HCT116 (cell line): ENCODE measurements at regions not wholly inside any gene's neighbourhood (a gene's known extent, or its start where the extent isn't known, plus 50 kb on each side); places are given as distances from the start of the nearest gene placed in this dataset.

Experiments used
- ATAC-seq: fragments of 200-7000 bp; cut with Tn5 transposase; 2 replicates; pipeline ENCODE4 v1.9.1; 2020; ENCODE audit warnings: mild to moderate bottlenecking, moderate library complexity
- BruUV-seq: library from RNA; stranded (reverse); fragments of 400-500 nt; replicated peaks from 2 replicates; lab custom pipeline; 2021; lab: Mats Ljungman, UMichigan
- CTCF ChIA-PET: fragments of 300-600 bp; sonication (Branson Sonifier 250); formaldehyde crosslinking; loops from one replicate; lab custom pipeline; 2021; ENCODE audit warnings: antibody characterized with exemption; lab: Charles Lee
- POLR2A ChIA-PET: fragments of 300-600, 350-600 bp; sonication (Branson Sonifier 250); formaldehyde crosslinking; loops from one replicate; lab custom pipeline; 2021; ENCODE audit warnings: antibody characterized with exemption; lab: Charles Lee
- RAD21 ChIA-PET, 2 experiments: fragments of 300-600 bp; sonication (Branson Sonifier 250); formaldehyde crosslinking; loops; one replicate each; lab custom pipeline; 2023; ENCODE audit warnings: low total read pairs in 2 of 2; ENCODE audit not compliant: uncharacterized antibody in 2 of 2, unreplicated experiment in 2 of 2, low non-redundant PET in 1 of 2; lab: Charles Lee
- DNase-seq: peaks from one replicate; pipeline ENCODE4 v3.0.0-alpha.2; 2010; ENCODE audit warnings: low read depth, low spot score
- H2AFZ ChIP-seq: fragments of 200-600 bp; shearing (Covaris generic), sonication (generic); 2 replicates; pipeline ENCODE4 v1.6.1; 2017; ENCODE audit warnings: low read depth, mixed run types, mixed read lengths, antibody characterized with exemption, low read length; ENCODE audit not compliant: poor library complexity, severe bottlenecking
- H3K27ac ChIP-seq: 2 replicates; pipeline ENCODE4 v1.5.1; 2012; ENCODE audit warnings: low read depth, low read length
- H3K27me3 ChIP-seq: fragments of 200-600 bp; sonication (generic); 2 replicates; pipeline ENCODE4 v1.6.1; 2016; ENCODE audit warnings: mixed run types, low read length, mixed read lengths; ENCODE audit not compliant: insufficient read depth
- H3K36me3 ChIP-seq, 2 experiments: fragments of 200-500 bp in 1 of 2; fragments of 200-600 bp in 1 of 2; sonication (Bioruptor generic) in 1 of 2; sonication (generic) in 1 of 2; 2 replicates each; pipeline versions ENCODE4 v1.5.1 to v1.6.1; 2014 to 2016; ENCODE audit warnings: low read length in 2 of 2, inconsistent platforms in 1 of 2, mixed read lengths in 1 of 2, mixed run types in 1 of 2; ENCODE audit not compliant: insufficient read depth in 2 of 2, control insufficient read depth in 1 of 2
- H3K4me1 ChIP-seq, 2 experiments: fragments of 200-600 bp in 1 of 2; sonication (generic) in 1 of 2; 2 replicates each; pipeline versions ENCODE4 v1.5.1 to v1.6.1; 2012 to 2017; ENCODE audit warnings: low read length in 2 of 2, inconsistent platforms in 1 of 2, mild to moderate bottlenecking in 1 of 2, mixed read lengths in 1 of 2, mixed run types in 1 of 2, moderate library complexity in 1 of 2; ENCODE audit not compliant: insufficient read depth in 2 of 2, control insufficient read depth in 1 of 2
- H3K4me2 ChIP-seq: fragments of 200-600 bp; sonication (generic); 2 replicates; pipeline ENCODE4 v1.6.1; 2017; ENCODE audit warnings: mixed run types, low read length, mixed read lengths
- H3K4me3 ChIP-seq, 2 experiments: fragments of 200-600 bp in 1 of 2; sonication (generic) in 1 of 2; replicated peaks in 1 of 2; 2 replicates each; pipeline ENCODE4 v1.5.1; 2011 to 2016; ENCODE audit warnings: low read length in 2 of 2, control low read depth in 1 of 2, low read depth in 1 of 2, mild to moderate bottlenecking in 1 of 2, mixed read lengths in 1 of 2, mixed run types in 1 of 2
- H3K79me2 ChIP-seq: fragments of 200-600 bp; sonication (generic); 2 replicates; pipeline ENCODE4 v1.6.1; 2017; ENCODE audit warnings: mild to moderate bottlenecking, mixed run types, low read length, moderate library complexity, mixed read lengths; ENCODE audit not compliant: insufficient read depth
- H3K9ac ChIP-seq: fragments of 200-600 bp; sonication (generic); 2 replicates; pipeline ENCODE4 v1.6.1; 2016; ENCODE audit warnings: low read length, mixed read lengths
- H3K9me2 ChIP-seq: fragments of 200-600 bp; sonication (generic), shearing (Covaris generic); 2 replicates; pipeline ENCODE4 v1.6.1; 2017; ENCODE audit warnings: mixed run types, mild to moderate bottlenecking, moderate library complexity; ENCODE audit not compliant: insufficient read depth
- H3K9me3 ChIP-seq, 2 experiments: fragments of 200-500 bp in 1 of 2; fragments of 200-600 bp in 1 of 2; sonication (Bioruptor generic) in 1 of 2; sonication (generic) in 1 of 2; 2 replicates each; pipeline ENCODE4 v1.6.1; 2014 to 2017; ENCODE audit warnings: low read length in 2 of 2, mixed read lengths in 2 of 2, inconsistent platforms in 1 of 2, low read depth in 1 of 2, mild to moderate bottlenecking in 1 of 2, mixed run types in 1 of 2, moderate library complexity in 1 of 2; ENCODE audit not compliant: control insufficient read depth in 1 of 2, insufficient read depth in 1 of 2
- H4K20me1 ChIP-seq: fragments of 200-600 bp; sonication (generic), shearing (Covaris generic); 2 replicates; pipeline ENCODE4 v1.6.1; 2017; ENCODE audit warnings: mixed run types, mild to moderate bottlenecking, moderate library complexity; ENCODE audit not compliant: insufficient read depth
- CBX3 ChIP-seq: IDR thresholded peaks from 2 replicates; pipeline ENCODE4 v1.6.1; 2012; ENCODE audit warnings: low read depth
- CEBPB ChIP-seq: IDR thresholded peaks from 2 replicates; pipeline ENCODE4 v1.6.1; 2012; ENCODE audit warnings: low read depth
- EGR1 ChIP-seq: IDR thresholded peaks from 2 replicates; pipeline ENCODE4 v1.6.1; 2012; ENCODE audit warnings: low read depth
- ELF1 ChIP-seq: IDR thresholded peaks from 2 replicates; pipeline ENCODE4 v1.6.1; 2012; ENCODE audit warnings: low read depth, borderline replicate concordance
- FOSL1 ChIP-seq: IDR thresholded peaks from 2 replicates; pipeline ENCODE4 v1.6.1; 2012; ENCODE audit warnings: low read depth
- POLR2A ChIP-seq: IDR thresholded peaks from 2 replicates; pipeline ENCODE4 v1.7.0; 2011; ENCODE audit warnings: borderline replicate concordance; ENCODE audit not compliant: insufficient read depth, insufficient read length; ENCODE audit errors: extremely low read depth
- RAD21 ChIP-seq: IDR thresholded peaks from 2 replicates; pipeline ENCODE4 v1.6.1; 2012; ENCODE audit warnings: low read depth, mild to moderate bottlenecking
- SP1 ChIP-seq: IDR thresholded peaks from 2 replicates; pipeline ENCODE4 v1.6.1; 2012; ENCODE audit warnings: low read depth
- SRF ChIP-seq: IDR thresholded peaks from 2 replicates; pipeline ENCODE4 v1.6.1; 2012; ENCODE audit warnings: low read depth
- ZFX ChIP-seq: fragments of 450-650 bp; IDR thresholded peaks from 2 replicates; pipeline ENCODE4 v1.6.1; 2017
- intact Hi-C: fragments of 100-400 bp; cut with micrococcal nuclease; formaldehyde crosslinking; loops from 2 replicates; pipeline ENCODE4 v1.10.0; 2022
- TF ChIP-seq, protein P1 (sequence below): IDR thresholded peaks from 2 replicates; pipeline ENCODE4 v1.6.1; 2011; ENCODE audit warnings: mild to moderate bottlenecking, low read length, moderate library complexity; ENCODE audit not compliant: insufficient replicate concordance; ENCODE audit errors: extremely low read depth

DNA sequence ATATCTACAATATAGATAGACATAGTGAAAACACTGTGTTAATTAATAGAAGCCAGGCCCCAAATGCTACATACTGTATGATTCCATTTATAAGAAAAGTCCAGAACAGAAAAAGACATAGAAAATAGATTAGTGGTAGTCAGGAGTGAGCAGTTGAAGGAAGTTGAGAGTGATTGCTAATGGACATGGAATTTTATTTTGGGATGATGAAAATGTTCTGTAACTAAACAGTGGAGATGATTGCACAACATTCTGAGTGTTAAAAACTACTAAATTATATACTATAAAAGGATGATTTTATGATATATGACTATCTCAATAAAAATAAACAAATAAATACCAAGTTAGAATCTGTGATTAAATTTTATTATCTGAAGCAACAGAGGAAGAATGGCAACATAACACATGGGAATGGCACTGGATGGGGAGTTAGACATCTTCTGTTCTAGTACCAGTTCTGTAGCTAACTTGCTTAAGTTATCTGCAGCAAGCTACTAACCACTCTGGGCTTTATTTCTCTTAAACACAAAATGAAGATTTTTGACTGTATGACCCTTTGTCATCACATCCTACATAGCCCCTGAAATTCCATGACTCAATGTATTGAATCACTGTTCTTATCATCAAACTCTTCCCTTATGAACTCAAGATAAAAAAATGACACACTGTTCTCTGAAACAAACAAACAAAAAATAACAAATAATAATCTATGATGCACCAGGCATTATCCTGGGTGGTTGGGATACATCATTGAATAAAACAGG lies 612.7 kb downstream of the TBL1XR1 start:
- no peaks in the 10 kb centered on the region for H3K27me3 ChIP-seq
- ChIA-PET CTCF (no interaction called here), POLR2A (no interaction called here), RAD21 (no interaction called here)
- H3K4me1 ChIP-seq: no peaks in the 10 kb centered on the region
- no peak for ATAC-seq
- H4K20me1 ChIP-seq: no peaks in the 10 kb centered on the region
- DNase-seq: no peak
- no peak overlapping the region for H3K4me3 ChIP-seq
- H3K9me3 ChIP-seq: no peaks in the 10 kb centered on the region
- H3K9ac ChIP-seq: no peak overlapping the region
- TF ChIP-seq ZFX: no peak
- TF ChIP-seq SP1: no peak
- TF ChIP-seq RAD21: no peak
- TF ChIP-seq, protein P1, sequence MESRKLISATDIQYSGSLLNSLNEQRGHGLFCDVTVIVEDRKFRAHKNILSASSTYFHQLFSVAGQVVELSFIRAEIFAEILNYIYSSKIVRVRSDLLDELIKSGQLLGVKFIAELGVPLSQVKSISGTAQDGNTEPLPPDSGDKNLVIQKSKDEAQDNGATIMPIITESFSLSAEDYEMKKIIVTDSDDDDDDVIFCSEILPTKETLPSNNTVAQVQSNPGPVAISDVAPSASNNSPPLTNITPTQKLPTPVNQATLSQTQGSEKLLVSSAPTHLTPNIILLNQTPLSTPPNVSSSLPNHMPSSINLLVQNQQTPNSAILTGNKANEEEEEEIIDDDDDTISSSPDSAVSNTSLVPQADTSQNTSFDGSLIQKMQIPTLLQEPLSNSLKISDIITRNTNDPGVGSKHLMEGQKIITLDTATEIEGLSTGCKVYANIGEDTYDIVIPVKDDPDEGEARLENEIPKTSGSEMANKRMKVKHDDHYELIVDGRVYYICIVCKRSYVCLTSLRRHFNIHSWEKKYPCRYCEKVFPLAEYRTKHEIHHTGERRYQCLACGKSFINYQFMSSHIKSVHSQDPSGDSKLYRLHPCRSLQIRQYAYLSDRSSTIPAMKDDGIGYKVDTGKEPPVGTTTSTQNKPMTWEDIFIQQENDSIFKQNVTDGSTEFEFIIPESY: no peak
- TF ChIP-seq FOSL1: no peak
- TF ChIP-seq ELF1: no peak
- no peak for TF ChIP-seq CBX3
- no peak for TF ChIP-seq EGR1
- no peak for TF ChIP-seq SRF
- TF ChIP-seq POLR2A: no peak
- TF ChIP-seq CEBPB: no peak
- H3K9me2 ChIP-seq: no peaks in the 10 kb centered on the region
- H3K36me3 ChIP-seq: no peaks in the 10 kb centered on the region
- intact Hi-C loops: no loop called here
- H3K79me2 ChIP-seq: no peaks in the 10 kb centered on the region
- no peak overlapping the region for H2AFZ ChIP-seq
- no peak overlapping the region for H3K27ac ChIP-seq
- no TSS peak for BruUV-seq
- no peak overlapping the region for H3K4me2 ChIP-seq
